GM12891 (cell line): ENCODE measurements at regions not wholly inside any gene's neighbourhood (a gene's known extent, or its start where the extent isn't known, plus 50 kb on each side); places are given as distances from the start of the nearest gene placed in this dataset.
"Not testable (repeated sequence)": the region's sequence is repeated elsewhere in the genome, so short reads cannot be mapped to it uniquely, and the experiment has no call there.

Experiments used
- PAX5 ChIP-seq: IDR thresholded peaks from 2 replicates; pipeline ENCODE4 v1.6.1; 2011; ENCODE audit warnings: low read length, moderate library complexity, mild to moderate bottlenecking; ENCODE audit not compliant: insufficient read depth, severe bottlenecking
- POLR2A ChIP-seq: IDR thresholded peaks from 2 replicates; pipeline ENCODE4 v1.6.1; 2011; ENCODE audit warnings: low read depth, low read length, control low read depth
- POLR2AphosphoS5 ChIP-seq: IDR thresholded peaks from 2 replicates; pipeline ENCODE4 v1.6.1; 2011; ENCODE audit warnings: low read depth, low read length, control low read depth
- SPI1 ChIP-seq: IDR thresholded peaks from 2 replicates; pipeline ENCODE4 v1.6.1; 2011; ENCODE audit warnings: low read depth, low read length, control low read depth
- TAF1 ChIP-seq: IDR thresholded peaks from 2 replicates; pipeline ENCODE4 v1.6.1; 2011; ENCODE audit warnings: low read depth, low read length, control low read depth

DNA sequence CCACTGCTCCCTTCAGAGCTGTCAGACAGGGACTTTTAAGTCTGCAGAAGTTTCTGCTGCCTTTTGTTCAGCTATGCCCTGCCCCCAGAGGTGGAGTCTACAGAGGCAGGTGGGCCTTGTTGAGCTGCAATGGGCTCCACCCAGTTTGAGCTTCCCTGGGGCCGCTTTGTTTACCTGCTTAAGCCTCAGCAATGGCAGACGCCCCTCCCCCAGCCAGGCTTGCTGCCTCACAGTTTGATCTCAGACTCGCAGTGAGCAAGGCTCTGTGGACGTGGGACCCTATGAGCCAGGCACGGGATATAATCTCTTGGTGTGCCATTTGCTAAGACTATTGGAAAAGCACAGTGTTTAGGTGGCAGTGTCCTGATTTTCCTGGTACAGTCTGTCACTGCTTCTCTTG is 104.2 kb upstream of the PTBP2 start:
- TF ChIP-seq SPI1, POLR2A, PAX5, TAF1, POLR2AphosphoS5: not testable (repeated sequence)
